ENCODE measurements at regions not wholly inside any gene's neighbourhood (a gene's known extent, or its start where the extent isn't known, plus 50 kb on each side); places are given as distances from the start of the nearest gene placed in this dataset.

DNA sequence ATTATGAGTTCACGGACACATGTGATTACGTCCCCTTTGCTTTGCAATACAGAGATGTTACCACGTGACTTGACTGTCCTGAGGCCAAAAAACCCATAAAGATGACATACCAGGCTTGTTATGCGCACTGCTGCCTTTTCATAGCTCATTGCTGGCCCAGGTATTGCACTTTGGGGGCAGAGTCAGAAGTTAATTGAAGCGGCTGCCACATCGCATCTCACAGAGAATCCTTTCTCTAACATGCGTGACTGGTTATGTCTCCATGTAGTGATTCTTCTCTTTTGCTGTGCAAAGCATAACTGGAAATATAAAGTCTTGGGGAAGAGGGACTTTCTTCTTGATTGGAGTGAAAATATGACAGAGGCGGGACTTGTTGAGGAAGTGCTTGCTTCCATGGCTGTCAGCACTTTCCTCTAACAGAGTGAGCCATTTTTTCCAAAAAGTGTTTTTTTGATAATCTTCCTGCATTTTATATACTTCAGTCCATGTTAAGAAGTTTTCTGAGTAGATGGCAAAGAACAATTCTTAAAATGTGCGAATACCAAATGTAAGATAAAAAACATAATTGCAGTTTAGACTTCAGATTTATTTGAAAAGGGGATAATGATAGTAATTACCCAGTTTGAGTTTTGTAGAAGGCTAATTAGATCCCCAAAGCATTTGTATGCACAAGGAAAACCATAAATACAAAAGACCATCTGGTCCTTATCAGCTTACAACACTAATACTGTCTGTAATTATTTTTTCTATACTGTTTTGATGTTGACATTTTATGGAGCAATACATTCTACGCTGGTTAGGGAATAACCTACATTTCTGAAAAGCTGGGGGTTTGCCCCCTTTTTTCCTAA is 324.6 kb upstream of the MTNR1B start:
- in situ Hi-C loops (cut with HindIII; ENCODE audit: low sequenced_read_pairs), result no loop called here

DNA sequence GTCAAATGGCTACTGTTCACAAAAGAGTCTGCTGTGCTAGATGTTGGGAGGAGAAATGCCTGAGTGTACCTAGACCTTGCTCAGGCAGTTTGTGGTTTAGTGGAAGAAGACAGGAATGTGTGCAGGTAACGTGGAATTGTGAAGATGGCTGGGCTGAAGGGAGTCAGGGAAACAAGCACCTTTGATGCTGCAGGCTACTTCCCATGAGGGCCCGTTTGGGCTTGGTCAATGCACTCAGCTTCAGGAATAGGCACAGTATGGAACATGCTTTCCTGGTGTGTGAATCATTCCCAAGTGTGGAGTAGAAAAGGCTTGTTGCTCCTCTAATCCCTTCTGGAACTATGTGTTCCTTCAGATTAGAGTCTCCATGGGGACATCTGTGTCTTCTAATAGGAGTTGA is 318.3 kb upstream of the MTNR1B start:
- in situ Hi-C loops (cut with HindIII; ENCODE audit: low sequenced_read_pairs), result no loop called here

DNA sequence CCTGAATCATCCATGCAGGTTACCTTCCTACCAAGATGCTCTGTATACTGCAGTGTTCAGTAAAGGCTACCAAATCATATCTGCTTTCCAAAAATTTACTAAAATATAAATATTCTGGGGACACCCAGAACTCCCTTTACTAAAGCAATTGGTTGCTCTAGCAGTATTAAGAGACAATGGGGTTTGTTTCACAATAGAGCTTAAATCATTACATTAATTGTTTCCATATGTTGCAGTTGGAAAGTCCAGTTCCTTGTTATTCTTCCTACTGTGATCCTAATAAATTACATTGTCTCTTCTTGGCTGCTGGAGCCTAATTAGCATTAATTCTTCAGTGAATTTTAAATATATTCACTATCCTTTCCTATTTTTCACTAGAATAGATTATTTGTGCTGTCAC is 316.0 kb upstream of the MTNR1B start:
- in situ Hi-C loops (cut with HindIII; ENCODE audit: low sequenced_read_pairs), result no loop called here

DNA sequence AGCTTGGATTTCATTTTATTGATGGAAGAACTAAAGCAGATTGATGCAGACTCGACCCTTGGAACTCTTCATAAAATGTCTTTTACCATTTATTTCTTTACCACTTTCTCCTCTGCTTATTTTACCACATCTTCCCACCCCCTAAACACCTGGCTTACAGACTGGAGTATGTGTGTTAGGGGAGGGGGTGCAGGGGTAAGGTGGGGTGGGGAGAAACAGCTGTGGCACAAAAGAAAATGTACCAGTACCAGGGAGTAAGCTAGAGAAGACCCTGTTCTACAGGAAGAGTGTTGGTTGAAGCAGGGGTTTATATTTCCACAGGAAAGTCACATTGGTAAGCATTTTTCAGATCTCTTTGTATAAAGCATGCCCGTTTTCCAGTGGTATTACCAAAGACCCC is 312.7 kb upstream of the MTNR1B start:
- in situ Hi-C loops (cut with HindIII; ENCODE audit: low sequenced_read_pairs), result no loop called here

DNA sequence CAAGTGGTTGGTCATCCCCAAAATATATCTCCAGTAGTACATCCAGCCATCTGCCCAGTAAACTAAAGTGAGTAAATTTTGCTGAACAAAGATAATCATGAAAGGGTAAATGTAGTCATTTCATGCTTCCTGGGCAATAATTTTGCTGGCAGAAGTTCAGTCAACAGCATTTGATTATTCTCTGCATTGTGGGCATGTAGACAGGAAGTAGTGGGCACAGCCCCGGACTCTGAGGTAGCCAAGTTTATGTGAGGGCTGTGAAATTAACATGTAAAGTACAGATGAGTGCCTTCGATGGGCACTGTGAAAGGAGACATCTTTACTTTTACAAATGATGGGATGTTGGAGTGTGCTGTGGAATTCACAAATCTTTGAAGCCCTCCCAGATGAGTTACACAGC is 312.2 kb upstream of the MTNR1B start:
- in situ Hi-C loops (cut with HindIII; ENCODE audit: low sequenced_read_pairs), result no loop called here

DNA sequence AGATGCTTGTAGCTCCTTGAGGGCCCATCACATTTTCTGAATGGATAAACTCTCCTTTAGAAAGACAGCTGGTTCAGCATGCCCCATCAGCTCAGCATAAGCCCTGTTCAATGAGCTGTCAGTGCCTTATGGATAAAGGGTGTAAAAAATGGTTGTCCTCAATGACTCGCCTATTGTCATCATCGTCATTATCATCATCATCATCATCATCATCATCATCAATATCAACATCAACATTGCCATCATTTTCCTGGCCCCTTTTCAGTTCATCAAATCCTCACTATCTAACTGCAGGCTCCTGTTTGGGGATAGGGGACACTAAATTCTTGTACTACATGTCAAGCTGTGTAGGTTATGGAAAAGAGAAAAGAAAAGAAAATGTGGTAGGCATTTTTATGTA is 310.7 kb upstream of the MTNR1B start:
- in situ Hi-C loops (cut with HindIII; ENCODE audit: low sequenced_read_pairs), result no loop called here

DNA sequence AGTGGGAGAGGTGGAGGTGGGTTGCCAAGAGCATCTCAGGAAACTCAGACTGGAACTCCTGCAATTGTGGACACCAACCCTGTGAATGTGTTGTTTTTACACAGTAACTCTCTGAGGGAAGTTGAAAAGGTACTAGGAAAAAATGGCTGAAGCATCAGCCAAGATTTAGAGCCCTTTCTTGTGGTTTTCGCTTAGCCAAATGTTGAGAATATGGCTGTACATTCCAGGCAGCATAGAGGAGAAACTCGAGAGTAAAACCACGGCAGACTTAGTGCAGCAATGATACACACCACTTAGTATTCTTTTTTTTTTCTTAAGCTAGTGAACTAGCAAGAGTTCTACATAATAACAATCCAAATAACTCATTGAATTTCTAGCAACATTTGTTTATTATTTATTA is 309.7 kb upstream of the MTNR1B start:
- in situ Hi-C loops (cut with HindIII; ENCODE audit: low sequenced_read_pairs), result no loop called here

DNA sequence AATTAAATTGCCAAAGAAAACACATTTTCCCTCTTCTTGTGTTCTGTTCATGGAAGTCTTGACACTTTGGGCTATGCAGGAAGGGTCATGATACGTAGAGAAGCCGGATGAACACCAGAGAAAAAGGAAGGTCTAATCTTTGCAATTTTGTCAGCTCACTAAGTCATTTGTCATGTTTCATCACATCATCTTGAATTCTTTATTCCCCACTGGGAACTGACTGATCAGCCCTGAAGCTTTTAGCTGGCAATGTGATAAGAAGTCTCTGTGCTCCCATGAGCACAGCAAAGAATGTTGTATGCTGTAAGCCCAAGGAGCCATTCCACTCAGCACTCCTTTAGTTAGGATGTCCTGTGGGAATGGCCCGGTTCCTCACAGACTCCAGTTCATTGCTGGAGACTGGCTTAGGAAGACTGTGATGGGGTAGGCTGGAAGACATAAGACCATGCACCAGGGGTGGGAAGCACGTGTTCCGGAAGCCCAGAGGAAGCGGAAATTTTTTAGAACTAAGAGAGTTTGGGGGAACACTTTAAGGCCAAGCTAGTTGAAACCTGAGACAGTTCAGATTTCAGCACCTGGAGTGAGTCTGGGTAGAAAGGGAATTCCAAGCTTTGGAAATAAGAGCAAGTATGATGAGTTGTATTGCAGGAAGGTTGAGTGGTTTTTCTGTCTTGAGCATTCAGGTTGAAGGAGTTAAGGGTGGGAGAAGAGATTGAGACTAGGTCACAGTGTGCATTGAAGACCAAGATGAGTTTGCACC is 306.7 kb upstream of the MTNR1B start:
- in situ Hi-C loops (cut with HindIII; ENCODE audit: low sequenced_read_pairs), result no loop called here

DNA sequence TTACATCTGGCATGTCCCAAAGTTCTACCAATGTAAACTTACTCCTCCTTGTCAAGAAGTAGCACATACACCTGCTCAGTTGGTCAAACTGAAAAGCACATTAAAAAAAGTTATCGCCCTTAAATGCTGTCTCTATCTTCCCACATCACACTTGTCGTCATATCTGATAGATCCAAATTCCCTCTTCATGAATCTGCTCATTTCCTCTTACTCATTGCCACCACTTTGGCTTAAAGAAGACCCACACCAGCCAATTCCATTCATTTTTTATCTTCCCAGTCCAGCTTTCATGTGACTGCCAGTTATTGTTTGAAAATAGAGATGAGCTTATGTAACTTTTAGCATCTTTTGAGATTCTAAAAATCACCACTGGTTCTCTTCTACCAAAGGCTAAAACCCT is 305.9 kb upstream of the MTNR1B start:
- in situ Hi-C loops (cut with HindIII; ENCODE audit: low sequenced_read_pairs), result no loop called here

DNA sequence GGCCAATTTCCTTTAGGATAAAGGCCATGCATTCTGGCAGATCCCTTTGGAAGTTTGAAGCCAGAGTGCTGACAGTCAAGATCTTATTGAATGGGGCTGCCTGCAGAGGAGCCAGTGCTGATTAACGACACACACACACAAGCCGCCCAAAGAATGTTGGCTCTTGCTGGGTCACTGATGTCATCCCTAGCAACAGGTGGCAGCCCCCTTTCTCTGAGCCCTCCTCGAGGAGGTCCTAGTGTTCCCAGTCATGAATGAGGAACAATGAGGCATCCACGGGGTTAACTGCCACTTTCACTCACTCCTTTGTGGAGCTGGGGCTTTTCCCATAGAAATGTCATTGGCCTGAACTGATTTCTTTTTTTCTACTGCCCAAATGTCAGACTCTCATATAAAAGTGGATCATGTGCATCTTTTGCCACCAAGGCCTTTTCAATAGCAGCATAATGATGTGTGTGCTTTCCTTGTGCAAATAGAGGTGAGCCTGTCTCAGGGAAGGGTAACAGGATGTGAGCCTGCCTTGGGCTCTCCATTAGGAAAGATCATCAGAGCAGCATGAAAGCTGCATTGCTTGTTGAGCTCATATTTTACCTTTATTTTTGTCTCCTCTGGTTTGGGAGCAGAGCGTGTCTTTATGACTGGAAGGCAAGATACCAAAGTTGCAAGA is 301.8 kb upstream of the MTNR1B start:
- in situ Hi-C loops (cut with HindIII; ENCODE audit: low sequenced_read_pairs), result loop anchor here (5.0 kb wide), 1 partner anchor 45 kb away; no protein-coding TSS in a partner anchor

DNA sequence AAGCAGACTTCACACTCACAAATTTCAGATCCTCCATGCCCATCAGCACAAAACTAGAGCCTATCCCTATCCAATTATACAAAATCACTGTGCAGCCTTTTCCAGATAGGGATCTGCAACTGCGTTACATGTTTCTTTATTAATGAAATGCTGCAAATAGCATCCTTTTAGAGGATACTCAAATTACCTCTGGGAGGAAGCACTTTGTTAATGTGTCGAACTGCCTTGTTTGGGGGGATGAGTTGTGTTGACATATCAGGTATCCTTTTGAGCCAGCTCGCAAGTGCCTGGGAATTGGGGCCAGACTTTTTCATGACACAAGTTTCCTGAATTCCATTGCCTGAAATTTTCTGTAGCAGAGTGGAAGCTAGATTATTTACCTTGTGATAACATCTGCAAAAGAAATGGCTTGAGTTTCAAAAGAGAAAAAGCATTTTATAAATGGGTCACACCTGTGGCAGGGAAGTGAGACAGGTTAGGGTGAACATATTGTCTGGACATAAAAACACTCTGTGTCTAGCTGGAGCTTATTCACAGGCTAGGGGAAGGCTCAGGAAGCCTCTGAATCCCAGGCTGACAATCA is 299.1 kb upstream of the MTNR1B start:
- in situ Hi-C loops (cut with HindIII; ENCODE audit: low sequenced_read_pairs), result no loop called here

DNA sequence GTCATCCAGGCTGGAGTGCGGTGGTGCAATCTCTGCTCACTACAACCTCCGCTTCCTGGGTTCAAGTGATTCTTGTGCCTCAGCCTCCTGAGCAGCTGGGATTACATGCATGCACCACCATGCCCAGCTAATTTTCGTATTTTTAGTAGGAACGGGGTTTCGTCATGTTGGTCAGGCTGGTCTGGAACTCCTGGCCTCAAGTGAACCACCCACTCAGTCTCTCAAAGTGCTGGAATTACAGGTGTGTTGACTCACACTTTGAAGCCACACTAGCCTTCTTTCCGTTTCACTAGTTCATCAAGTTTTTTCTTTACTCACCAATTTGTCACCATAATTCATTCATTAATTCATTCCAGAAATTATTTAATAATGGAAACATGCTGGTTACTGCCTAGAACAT is 298.4 kb upstream of the MTNR1B start:
- in situ Hi-C loops (cut with HindIII; ENCODE audit: low sequenced_read_pairs), result no loop called here

DNA sequence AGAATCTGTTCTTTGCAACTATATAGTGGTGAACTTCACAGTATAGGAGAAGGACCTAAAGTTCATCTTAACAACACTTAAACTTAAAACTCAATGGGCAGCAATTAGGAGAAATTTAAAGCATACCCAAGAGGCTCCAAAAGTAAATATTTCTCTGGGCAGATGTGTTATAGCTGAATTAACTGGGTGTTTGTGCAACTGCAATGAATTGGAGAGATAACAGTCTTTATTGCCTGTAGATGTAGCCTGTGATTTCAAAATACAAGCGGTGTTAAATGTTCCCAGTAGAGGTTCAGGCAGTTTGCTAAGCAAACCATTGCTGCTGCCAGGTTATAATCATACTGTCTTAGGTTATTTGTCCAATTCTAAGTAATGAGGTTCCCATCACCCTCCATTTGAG is 294.1 kb upstream of the MTNR1B start:
- in situ Hi-C loops (cut with HindIII; ENCODE audit: low sequenced_read_pairs), result no loop called here

DNA sequence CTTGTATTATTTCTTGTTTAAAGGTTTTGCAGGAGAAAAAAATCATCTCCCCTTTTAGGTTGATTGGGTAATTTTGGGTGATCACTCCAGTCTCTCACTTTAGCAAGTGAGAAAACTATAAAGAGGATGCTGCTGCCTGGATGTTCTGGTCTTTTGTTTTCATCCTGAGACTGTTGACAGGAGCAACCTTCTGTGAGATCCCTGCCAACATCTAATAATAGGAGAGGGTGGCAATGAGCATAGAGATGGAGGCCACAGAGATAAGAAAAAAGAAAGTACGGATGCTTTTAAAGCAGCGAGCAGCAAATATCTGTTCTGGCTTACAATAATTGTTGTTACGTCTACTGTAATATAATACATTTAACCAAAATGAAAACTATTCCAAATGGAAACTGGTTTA is 293.6 kb upstream of the MTNR1B start:
- in situ Hi-C loops (cut with HindIII; ENCODE audit: low sequenced_read_pairs), result no loop called here

DNA sequence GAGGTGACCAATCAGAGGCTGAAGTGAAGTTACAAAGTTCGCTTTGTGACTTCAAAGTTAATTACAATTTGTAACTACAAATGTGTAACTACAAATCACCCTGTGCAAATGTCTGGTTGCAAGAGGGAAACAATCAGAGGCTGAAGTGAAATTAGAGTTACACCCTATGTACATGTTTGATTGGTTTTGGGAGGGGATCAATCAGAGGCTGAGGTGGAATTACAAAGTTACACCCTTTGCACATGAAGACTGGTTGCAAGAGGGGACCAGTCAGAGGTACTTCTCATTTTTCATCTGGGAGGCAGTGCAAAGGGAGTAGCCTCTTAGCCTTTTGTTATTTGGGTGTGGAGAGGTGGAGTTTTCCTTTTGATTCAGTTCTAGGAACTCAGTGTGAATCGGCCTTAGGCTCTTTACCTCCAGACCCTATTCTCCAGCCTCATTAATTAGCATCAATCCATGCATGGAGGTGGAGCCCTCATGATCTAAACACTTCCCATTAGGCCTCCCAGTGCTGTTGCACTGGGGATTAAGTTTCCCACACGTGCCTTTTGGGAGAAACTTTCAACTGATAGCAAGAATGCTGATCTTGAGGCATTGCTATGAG is 291.3 kb upstream of the MTNR1B start:
- in situ Hi-C loops (cut with HindIII; ENCODE audit: low sequenced_read_pairs), result no loop called here

DNA sequence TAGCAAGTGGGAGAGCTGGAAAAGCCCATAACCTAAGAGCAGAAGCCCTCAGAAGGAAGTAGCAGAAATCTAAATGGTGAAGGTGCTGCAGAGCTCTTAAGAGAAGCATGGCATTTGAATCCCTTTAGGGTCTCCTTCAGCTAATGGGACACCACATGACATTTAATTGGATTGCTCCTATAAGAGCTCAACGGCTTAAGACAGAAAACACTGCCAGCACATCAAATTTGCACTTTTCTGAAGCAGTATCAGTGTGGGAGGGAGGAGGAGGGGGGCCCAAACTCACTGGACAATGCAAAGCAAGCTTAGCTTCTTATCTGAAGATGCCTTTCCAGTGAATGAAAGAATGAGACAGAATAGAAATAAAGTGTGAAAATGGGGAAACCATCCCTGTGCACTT is 287.9 kb upstream of the MTNR1B start:
- in situ Hi-C loops (cut with HindIII; ENCODE audit: low sequenced_read_pairs), result no loop called here

DNA sequence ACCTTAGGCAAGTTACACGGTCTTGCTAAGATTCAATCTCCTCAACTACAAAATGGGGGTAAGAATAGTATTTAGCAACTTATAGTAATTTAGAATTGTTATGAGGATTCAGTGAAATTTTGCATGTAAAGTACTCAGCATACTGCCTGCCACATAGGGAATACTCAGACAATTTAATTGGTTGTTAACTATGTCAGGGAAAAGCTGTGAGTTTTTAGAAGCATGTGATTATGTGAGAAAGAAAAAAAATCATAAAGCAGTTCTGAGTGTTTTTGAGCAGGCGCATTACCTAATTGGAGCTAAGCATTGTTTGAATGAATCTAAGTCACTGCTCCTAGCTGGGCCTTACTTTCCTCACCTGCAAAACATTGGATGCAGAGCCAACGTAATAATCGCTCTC is 287.3 kb upstream of the MTNR1B start:
- in situ Hi-C loops (cut with HindIII; ENCODE audit: low sequenced_read_pairs), result no loop called here

DNA sequence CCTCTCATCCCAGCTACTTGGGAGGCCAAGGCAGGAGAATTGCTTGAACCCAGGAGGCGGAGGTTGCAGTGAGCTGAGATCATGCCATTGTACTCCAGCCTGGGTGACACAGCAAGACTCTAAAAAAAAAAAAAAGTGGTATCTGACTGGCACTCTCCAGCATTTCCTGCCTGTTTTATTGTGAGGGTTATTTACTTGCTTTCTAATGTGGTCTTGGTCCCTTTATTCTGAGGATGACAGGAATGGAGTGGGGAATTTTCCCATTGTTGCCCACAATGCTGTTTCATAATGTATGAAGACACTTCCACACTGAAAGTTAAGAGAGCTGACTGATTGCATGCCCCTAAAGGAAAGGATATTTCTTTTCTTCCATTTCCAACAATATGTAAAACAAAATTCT is 286.5 kb upstream of the MTNR1B start:
- in situ Hi-C loops (cut with HindIII; ENCODE audit: low sequenced_read_pairs), result no loop called here

DNA sequence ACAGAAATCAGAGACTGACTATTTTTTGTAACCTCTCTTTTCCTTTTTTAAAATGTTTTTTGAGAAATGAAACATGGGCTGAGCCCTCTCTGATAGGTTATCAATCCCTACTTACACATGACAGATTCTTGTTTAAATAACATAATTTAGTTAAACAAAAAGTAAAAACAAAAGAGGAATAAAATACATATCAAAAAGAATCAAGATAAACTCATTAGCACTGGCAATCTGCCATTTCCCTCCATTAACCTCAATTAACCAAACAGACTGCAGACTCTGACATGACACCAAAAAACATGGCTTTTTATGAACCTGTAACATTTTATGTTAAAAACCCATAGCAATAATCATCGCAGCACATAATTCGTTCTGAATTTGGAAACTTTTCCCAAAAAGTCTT is 284.4 kb upstream of the MTNR1B start:
- in situ Hi-C loops (cut with HindIII; ENCODE audit: low sequenced_read_pairs), result no loop called here

DNA sequence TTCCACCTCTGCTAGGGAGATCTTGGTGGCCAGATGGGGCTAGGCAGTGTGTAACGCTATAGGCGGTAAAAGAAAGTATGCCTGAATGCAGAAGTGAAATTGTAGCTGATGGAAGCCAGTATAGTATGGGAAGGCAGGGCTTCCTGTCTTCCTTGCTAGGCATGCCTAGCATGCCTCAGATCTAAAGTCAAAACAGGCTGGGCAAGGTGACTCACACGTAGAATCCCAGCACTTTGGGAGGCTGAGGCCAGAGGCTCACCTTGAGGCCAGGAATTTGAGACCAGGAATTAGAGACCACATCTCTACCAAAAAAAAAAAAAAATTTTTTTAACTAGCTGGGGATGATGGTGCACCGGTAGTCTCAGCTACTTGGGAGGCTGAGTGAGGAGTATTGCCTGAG is 281.7 kb upstream of the MTNR1B start:
- in situ Hi-C loops (cut with HindIII; ENCODE audit: low sequenced_read_pairs), result no loop called here

DNA sequence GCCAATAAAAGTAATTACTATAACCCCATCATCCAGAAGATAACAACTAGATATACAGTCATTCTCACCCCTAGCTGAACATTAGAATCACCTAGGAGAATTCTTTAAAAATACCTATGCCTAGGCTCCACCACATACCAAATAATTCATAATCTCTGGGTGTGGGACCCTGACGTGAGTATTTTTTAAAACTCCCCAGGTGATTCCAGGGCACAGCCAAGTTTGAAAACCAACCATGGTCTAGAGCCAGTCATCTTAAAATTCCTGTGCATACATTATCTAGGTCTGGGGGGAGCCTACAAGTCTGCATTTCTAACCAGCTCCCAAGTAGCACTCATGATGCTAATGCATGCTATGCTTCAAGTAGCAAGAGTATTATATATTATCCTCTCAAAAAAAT is 281.0 kb upstream of the MTNR1B start:
- in situ Hi-C loops (cut with HindIII; ENCODE audit: low sequenced_read_pairs), result no loop called here

All from endothelial cell of hepatic sinusoid (primary cell).